GM23338 (cell line): ENCODE measurements at regions not wholly inside any gene's neighbourhood (a gene's known extent, or its start where the extent isn't known, plus 50 kb on each side); places are given as distances from the start of the nearest gene placed in this dataset.

ENCODE experiments used
- ATAC-seq: fragments of 200-7000 bp; cut with Tn5 transposase; 3 replicates; pipeline ENCODE4 v1.9.1; 2020
- DNase-seq: peaks from one replicate; pipeline ENCODE4 v3.0.0-alpha.2; 2015; ENCODE audit warnings: low spot score
- H2AFZ ChIP-seq: fragments of 200-600 bp; sonication (generic); 2 replicates; pipeline ENCODE4 v1.8.0; 2016; ENCODE audit warnings: antibody characterized with exemption, mild to moderate bottlenecking, moderate library complexity
- H3F3A ChIP-seq: fragments of 200-600 bp; sonication (generic); replicated peaks from 2 replicates; pipeline ENCODE4 v1.8.0; 2017; ENCODE audit warnings: antibody characterized with exemption, mixed run types, low read depth
- H3K27ac ChIP-seq: fragments of 200-600 bp; sonication (generic); 2 replicates; pipeline ENCODE4 v1.6.1; 2016; ENCODE audit warnings: low read depth
- H3K27me3 ChIP-seq: fragments of 200-600 bp; sonication (generic); 2 replicates; pipeline ENCODE4 v1.8.0; 2016; ENCODE audit warnings: mild to moderate bottlenecking, mixed run types, moderate library complexity; ENCODE audit not compliant: insufficient read depth
- H3K36me3 ChIP-seq: fragments of 200-600 bp; sonication (generic); 2 replicates; pipeline ENCODE4 v1.8.0; 2016; ENCODE audit warnings: mild to moderate bottlenecking; ENCODE audit not compliant: insufficient read depth
- H3K4me1 ChIP-seq: fragments of 200-600 bp; sonication (generic); 2 replicates; pipeline ENCODE4 v1.8.0; 2016; ENCODE audit warnings: mild to moderate bottlenecking, moderate library complexity; ENCODE audit not compliant: insufficient read depth
- H3K4me2 ChIP-seq: fragments of 200-600 bp; sonication (generic); 2 replicates; pipeline ENCODE4 v1.7.1; 2017; ENCODE audit warnings: mixed run types
- H3K4me3 ChIP-seq: fragments of 200-600 bp; sonication (generic); 2 replicates; pipeline ENCODE4 v1.6.1; 2016; ENCODE audit warnings: mixed run types
- H3K79me2 ChIP-seq: fragments of 200-600 bp; sonication (generic); replicated peaks from 2 replicates; pipeline ENCODE4 v1.8.0; 2017; ENCODE audit warnings: mild to moderate bottlenecking; ENCODE audit not compliant: insufficient read depth
- H3K9me2 ChIP-seq: fragments of 200-600 bp; sonication (generic); 2 replicates; pipeline ENCODE4 v1.8.0; 2017; ENCODE audit not compliant: insufficient read depth
- H4K20me1 ChIP-seq: fragments of 200-600 bp; sonication (generic); replicated peaks from 2 replicates; pipeline ENCODE4 v1.8.0; 2017; ENCODE audit warnings: mild to moderate bottlenecking; ENCODE audit not compliant: insufficient read depth
- H3K27ac Mint-ChIP-seq: 2 replicates; pipeline ENCODE4 v1.8.0; 2020; ENCODE audit warnings: inconsistent platforms, mild to moderate bottlenecking, moderate library complexity, mixed read lengths
- H3K27me3 Mint-ChIP-seq: 3 replicates; pipeline ENCODE4 v1.8.0; 2022; ENCODE audit warnings: low read depth, mild to moderate bottlenecking, moderate library complexity, mixed read lengths, inconsistent platforms; ENCODE audit not compliant: insufficient read depth, poor library complexity
- H3K36me3 Mint-ChIP-seq: 3 replicates; pipeline ENCODE4 v1.8.0; 2021; ENCODE audit warnings: low read depth, mild to moderate bottlenecking, inconsistent platforms, moderate library complexity, mixed read lengths
- H3K4me1 Mint-ChIP-seq: 3 replicates; pipeline ENCODE4 v1.8.0; 2020; ENCODE audit warnings: mild to moderate bottlenecking, inconsistent platforms, mixed read lengths
- H3K4me3 Mint-ChIP-seq: 3 replicates; pipeline ENCODE4 v1.8.0; 2021; ENCODE audit warnings: moderate library complexity, mild to moderate bottlenecking, inconsistent platforms, mixed read lengths
- H3K9me3 Mint-ChIP-seq: 3 replicates; pipeline ENCODE4 v1.8.0; 2020; ENCODE audit warnings: moderate library complexity, mild to moderate bottlenecking, inconsistent platforms, mixed read lengths
- CREB1 ChIP-seq: fragments of 250-450 bp; sonication (Bioruptor Pico); IDR thresholded peaks from 2 replicates; pipeline ENCODE4 v1.5.0; 2020; ENCODE audit warnings: low read depth, mild to moderate bottlenecking, moderate library complexity
- CTCF ChIP-seq, 2 experiments: fragments of 200-600 bp in 1 of 2; sonication (generic) in 1 of 2; conservative IDR thresholded peaks; 2 replicates each; pipeline versions ENCODE4 v1.5.1 to v1.6.1; 2016 to 2017; ENCODE audit warnings: antibody characterized with exemption in 2 of 2, low read depth in 2 of 2, mild to moderate bottlenecking in 2 of 2, moderate library complexity in 1 of 2
- ETS1 ChIP-seq: IDR thresholded peaks from 2 replicates; pipeline ENCODE4 v1.6.1; 2016; ENCODE audit warnings: antibody characterized with exemption
- EZH2 ChIP-seq: fragments of 200-600 bp; sonication (generic); IDR thresholded peaks from one replicate; pipeline ENCODE4 v1.8.0; 2017; ENCODE audit warnings: antibody characterized with exemption, mild to moderate bottlenecking, low read depth; ENCODE audit not compliant: unreplicated experiment
- JUNB ChIP-seq: IDR thresholded peaks from one replicate; pipeline ENCODE4 v1.6.1; 2016; ENCODE audit warnings: antibody characterized with exemption; ENCODE audit not compliant: unreplicated experiment
- NANOG ChIP-seq: IDR thresholded peaks from 2 replicates; pipeline ENCODE4 v1.6.1; 2016; ENCODE audit warnings: antibody characterized with exemption, borderline replicate concordance
- POLR2AphosphoS5 ChIP-seq: IDR thresholded peaks from 2 replicates; pipeline ENCODE4 v1.6.1; 2016; ENCODE audit warnings: antibody characterized with exemption, low read depth
- REST ChIP-seq: IDR thresholded peaks from one replicate; pipeline ENCODE4 v1.6.1; 2018; ENCODE audit warnings: antibody characterized with exemption; ENCODE audit not compliant: unreplicated experiment
- STAT1 ChIP-seq: IDR thresholded peaks from one replicate; pipeline ENCODE4 v1.6.1; 2016; ENCODE audit warnings: antibody characterized with exemption; ENCODE audit not compliant: unreplicated experiment
- ZNF114 ChIP-seq: fragments of 250-450 bp; sonication (Bioruptor Pico); IDR thresholded peaks from 2 replicates; pipeline ENCODE4 v1.5.0; 2020; ENCODE audit warnings: mild to moderate bottlenecking, moderate library complexity
- ZNF462 ChIP-seq: fragments of 250-450 bp; sonication (Bioruptor Pico); IDR thresholded peaks from 2 replicates; pipeline ENCODE4 v1.5.0; 2020; ENCODE audit warnings: mild to moderate bottlenecking, moderate library complexity

- TF ChIP-seq REST (no peak), ETS1 (no peak), NANOG (no peak), POLR2AphosphoS5 (no peak), CREB1 (CRISPR knock-in tag) (no peak), EZH2 (no peak)
Observed at GRCh38 chr3:182078316-182078715, 366.6 kb downstream of the SOX2 start (continued).

GRCh38 chr3:182078929-182079328 is 367.2 kb downstream of the SOX2 start:
- Histone ChIP-seq H3K9me2 (no peaks in the 10 kb centered on the region), H2AFZ (no peak overlapping the region), H3K36me3 (no peaks in the 10 kb centered on the region), H3K79me2 (no peaks in the 10 kb centered on the region), H3F3A (no peaks in the 10 kb centered on the region), H3K27me3 (no peaks in the 10 kb centered on the region), H3K4me1 (peaks cover 59% of the 10 kb centered on the region), H4K20me1 (no peaks in the 10 kb centered on the region), H3K4me3 (no peak overlapping the region), H3K4me2 (peak overlapping the region; percentile 39), H3K27ac (0 out of 2 replicates have a peak overlapping the region, but pooled peaks have one; percentile 16)
- Mint-ChIP-seq H3K4me3 (no peak overlapping the region), H3K27ac (peak overlapping the region; percentile 76), H3K4me1 (peaks cover 64% of the 10 kb centered on the region), H3K27me3 (peaks cover 11% of the 10 kb centered on the region), H3K36me3 (no peaks in the 10 kb centered on the region), H3K9me3 (no peaks in the 10 kb centered on the region)
- peak; percentile 26 for ATAC-seq
- peak; percentile 61 for DNase-seq
- TF ChIP-seq CTCF (conservative IDR thresholded peaks at IDR 0.05; ENCODE audit: low read depth in 2 of 2): no peak
- no peak for TF ChIP-seq STAT1
- no peak for TF ChIP-seq EZH2
- TF ChIP-seq ZNF114 (CRISPR knock-in tag): no peak
- no peak for TF ChIP-seq ZNF462 (CRISPR knock-in tag)
- no peak for TF ChIP-seq JUNB
- no peak for TF ChIP-seq POLR2AphosphoS5
- TF ChIP-seq ETS1: no peak
